ENCODE measurements at regions not wholly inside any gene's neighbourhood (a gene's known extent, or its start where the extent isn't known, plus 50 kb on each side); places are given as distances from the start of the nearest gene placed in this dataset.

- no peak overlapping the region for H3K56ac ChIP-seq (replicated peaks; ENCODE audit: insufficient read length, low read depth, low read length)
- FAIRE-seq = no peak
- no peak overlapping the region for H3K18ac ChIP-seq (ENCODE audit: extremely low read depth, low read length)
- DNase-seq (ENCODE audit: low read depth in 1 of 2, low spot score in 2 of 2) = no peak
- no peak for TF ChIP-seq RAD21 (IDR thresholded peaks at IDR 0.05 in 1 of 2, conservative IDR thresholded peaks at IDR 0.05 in 1 of 2; ENCODE audit: low read depth in 2 of 2, low read length in 2 of 2)
- TF ChIP-seq PHF8 (conservative IDR thresholded peaks at IDR 0.05; ENCODE audit: low read depth, low read length) = no peak
- TF ChIP-seq BCL11A (IDR thresholded peaks at IDR 0.05; ENCODE audit: low read depth in 2 of 2, low read length in 2 of 2) = no peak
- TF ChIP-seq FOSL1 (IDR thresholded peaks at IDR 0.05; ENCODE audit: insufficient read depth, low read depth, low read length) = no peak
- no peak for TF ChIP-seq EZH2 (IDR thresholded peaks at IDR 0.05; ENCODE audit: low read depth, low read length, severe bottlenecking)
- H3K4me3 ChIP-seq (ENCODE audit: extremely low read depth in 1 of 4, insufficient read depth in 2 of 4, low read depth in 3 of 4, low read length in 4 of 4) = no peak overlapping the region
- H3K27me3 ChIP-seq (replicated peaks in 1 of 4; ENCODE audit: control insufficient read depth in 3 of 4, extremely low read depth in 1 of 4, insufficient read depth in 3 of 4, low read length in 3 of 4) = no peaks in the 10 kb centered on the region
- H3K27ac ChIP-seq (ENCODE audit: low read depth, low read length) = no peak overlapping the region
- H4K91ac ChIP-seq (replicated peaks; ENCODE audit: insufficient read length, low read length) = no peak overlapping the region
- H2AFZ ChIP-seq (ENCODE audit: low read length) = no peak overlapping the region
- no peak overlapping the region for H2BK5ac ChIP-seq (ENCODE audit: low read depth, low read length)
- no peaks in the 10 kb centered on the region for H3K4me1 ChIP-seq (replicated peaks in 1 of 4; ENCODE audit: control insufficient read depth in 3 of 4, insufficient read depth in 4 of 4, low read length in 3 of 4)
- no peak overlapping the region for H3K9ac ChIP-seq (replicated peaks in 1 of 4; ENCODE audit: extremely low read depth in 1 of 4, low read depth in 3 of 4, low read length in 3 of 4)
- no peaks in the 10 kb centered on the region; a peak in 1 of 4 replicates for H3K9me3 ChIP-seq (ENCODE audit: insufficient read depth in 2 of 2, low read depth in 1 of 2, low read length in 1 of 2)
- WGBS, 2 experiments (ENCODE audit: extremely low coverage in 1 of 2, insufficient coverage in 1 of 2, insufficient read length in 1 of 2, insufficient replicate concordance in 2 of 2, low coverage in 1 of 2, low lambda C conversion rate in 2 of 2, missing lambda C conversion rate in 1 of 2) = 89% methylated on average over 8 of the region's 9 CpGs; no CpG with 5 or more reads in 1 of the 2 experiments
- no peak overlapping the region for H2AK5ac ChIP-seq (ENCODE audit: low read depth, low read length)
- H3K79me2 ChIP-seq (ENCODE audit: control insufficient read depth in 1 of 2, insufficient read depth in 2 of 2, low read length in 2 of 2) = no peaks in the 10 kb centered on the region
- H2BK15ac ChIP-seq (ENCODE audit: low read length) = no peak overlapping the region
- H3K79me1 ChIP-seq (ENCODE audit: low read depth, low read length) = no peaks in the 10 kb centered on the region
- H3K4ac ChIP-seq (replicated peaks; ENCODE audit: insufficient read length, low read depth, low read length) = no peak overlapping the region
- H4K20me1 ChIP-seq (replicated peaks in 1 of 2; ENCODE audit: control insufficient read depth in 1 of 2, insufficient read depth in 2 of 2, low read length in 2 of 2) = no peaks in the 10 kb centered on the region
- POLR2A ChIA-PET (ENCODE audit: partially characterized antibody) = no interaction called here
- no peak overlapping the region for H4K8ac ChIP-seq (ENCODE audit: extremely low read depth, insufficient read depth, low read length)
- CTCF ChIA-PET (ENCODE audit: partially characterized antibody) = interaction anchor here (1.0 kb wide), 1 partner anchor 46 kb away, joined by 4 read pairs; no protein-coding TSS in a partner anchor
- no peak overlapping the region for H3K4me2 ChIP-seq (ENCODE audit: insufficient read depth in 1 of 2, low read depth in 2 of 2, low read length in 2 of 2)
- H2BK12ac ChIP-seq (ENCODE audit: low read depth, low read length) = no peak overlapping the region
- H4K5ac ChIP-seq (ENCODE audit: insufficient read length, low read depth, low read length) = no peak overlapping the region
- no peak overlapping the region for H3K23ac ChIP-seq (ENCODE audit: insufficient read length)
- H2BK120ac ChIP-seq (replicated peaks; ENCODE audit: low read depth, low read length) = no peak overlapping the region
- H3K14ac ChIP-seq (ENCODE audit: insufficient read length) = no peak overlapping the region
- H2BK20ac ChIP-seq (ENCODE audit: low read length) = no peak overlapping the region
- H3K36me3 ChIP-seq (ENCODE audit: control insufficient read depth in 2 of 4, insufficient read depth in 4 of 4, low read length in 3 of 4) = no peaks in the 10 kb centered on the region
- no peaks in the 10 kb centered on the region for H3K23me2 ChIP-seq (ENCODE audit: low read depth, low read length)
These were observed 396.8 kb upstream of the CELF4 start for GRCh38 chr18:37962316-37962966.

Data from H1 (cell line).